Natural killer cell (primary cell): ENCODE measurements at regions not wholly inside any gene's neighbourhood (a gene's known extent, or its start where the extent isn't known, plus 50 kb on each side); places are given as distances from the start of the nearest gene placed in this dataset.

Experiments used
- ATAC-seq, 3 donors: fragments of 150-1000 bp in 2 of 3; fragments of 200-7000 bp in 1 of 3; cut with Tn5 transposase; 1 replicate in 1 of 3; 2 replicates in 2 of 3; pipeline ENCODE4 v1.10.0; 2021; ENCODE audit warnings: mild to moderate bottlenecking in 2 of 3, moderate library complexity in 2 of 3
- DNase-seq, 2 donors: peaks; one replicate each; pipeline versions ENCODE4 v3.0.0 to v3.0.0-alpha.2; 2013 to 2021; ENCODE audit warnings: mixed read lengths in 1 of 2
- H3K27ac ChIP-seq: one replicate; pipeline ENCODE4 v1.5.1; 2013; ENCODE audit warnings: mild to moderate bottlenecking, low read length
- H3K27me3 ChIP-seq: one replicate; pipeline ENCODE4 v1.6.1; 2013; ENCODE audit warnings: low read length; ENCODE audit not compliant: control insufficient read depth, insufficient read depth
- H3K36me3 ChIP-seq: one replicate; pipeline ENCODE4 v1.6.1; 2013; ENCODE audit warnings: low read length; ENCODE audit not compliant: control insufficient read depth, insufficient read depth
- H3K4me1 ChIP-seq: one replicate; pipeline ENCODE4 v1.6.1; 2013; ENCODE audit warnings: low read length; ENCODE audit not compliant: control insufficient read depth, insufficient read depth
- H3K4me3 ChIP-seq: one replicate; pipeline ENCODE4 v1.5.1; 2013; ENCODE audit warnings: low read length
- H3K9me3 ChIP-seq: one replicate; pipeline ENCODE4 v1.6.1; 2013; ENCODE audit warnings: low read length; ENCODE audit not compliant: control insufficient read depth, insufficient read depth
- H3K27ac Mint-ChIP-seq, 2 donors: one replicate each; pipeline ENCODE4 v1.8.0; 2022; ENCODE audit warnings: mild to moderate bottlenecking in 2 of 2, mixed read lengths in 2 of 2, moderate library complexity in 1 of 2
- H3K27me3 Mint-ChIP-seq, 2 donors: one replicate each; pipeline ENCODE4 v1.8.0; 2022; ENCODE audit warnings: low read depth in 2 of 2, mixed read lengths in 2 of 2
- H3K36me3 Mint-ChIP-seq: one replicate; pipeline ENCODE4 v1.8.0; 2022; ENCODE audit warnings: mixed read lengths
- H3K4me1 Mint-ChIP-seq, 2 donors: one replicate each; pipeline ENCODE4 v1.8.0; 2022; ENCODE audit warnings: mixed read lengths in 2 of 2
- H3K4me3 Mint-ChIP-seq: one replicate; pipeline ENCODE4 v1.8.0; 2022; ENCODE audit warnings: mild to moderate bottlenecking, moderate library complexity, mixed read lengths
- H3K9me3 Mint-ChIP-seq, 2 donors: one replicate each; pipeline ENCODE4 v1.8.0; 2022; ENCODE audit warnings: mixed read lengths in 2 of 2
- WGBS: methylation state at CpG from one replicate; pipeline ENCODE4 v1.1.7; 2013; ENCODE audit warnings: missing lambda C conversion rate; ENCODE audit not compliant: insufficient coverage; 5-methylcytosine and 5-hydroxymethylcytosine counted together
- intact Hi-C: fragments of 100-400 bp; cut with micrococcal nuclease; formaldehyde crosslinking; loops from one replicate; pipeline ENCODE4 v1.14.2; 2022
- TF ChIP-seq, protein P1 (sequence below): fragments of 200-600 bp; IDR thresholded peaks from one replicate; pipeline ENCODE4 v1.8.0; 2022; ENCODE audit warnings: antibody characterized with exemption

DNA sequence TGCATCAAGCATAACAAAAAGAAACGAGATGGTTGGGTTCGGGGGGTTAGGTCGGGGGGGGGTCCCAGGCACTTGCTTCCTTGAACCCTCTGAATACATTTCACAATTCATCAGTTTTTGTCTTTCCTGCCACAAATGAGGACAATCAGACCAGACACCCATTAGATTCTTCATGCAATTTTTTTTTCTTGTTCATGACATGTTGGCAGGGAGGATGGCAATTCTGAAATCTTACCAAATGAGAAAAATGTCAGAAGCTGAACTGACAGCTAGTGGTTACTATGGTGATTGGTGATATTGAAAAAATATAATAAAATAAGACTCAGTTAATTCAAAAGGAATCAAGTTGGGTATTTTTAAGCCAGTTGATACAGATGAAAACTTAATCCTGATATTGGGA is 419.5 kb upstream of the PSMD7 start:
- no peaks in the 10 kb centered on the region for H3K4me1 Mint-ChIP-seq

DNA sequence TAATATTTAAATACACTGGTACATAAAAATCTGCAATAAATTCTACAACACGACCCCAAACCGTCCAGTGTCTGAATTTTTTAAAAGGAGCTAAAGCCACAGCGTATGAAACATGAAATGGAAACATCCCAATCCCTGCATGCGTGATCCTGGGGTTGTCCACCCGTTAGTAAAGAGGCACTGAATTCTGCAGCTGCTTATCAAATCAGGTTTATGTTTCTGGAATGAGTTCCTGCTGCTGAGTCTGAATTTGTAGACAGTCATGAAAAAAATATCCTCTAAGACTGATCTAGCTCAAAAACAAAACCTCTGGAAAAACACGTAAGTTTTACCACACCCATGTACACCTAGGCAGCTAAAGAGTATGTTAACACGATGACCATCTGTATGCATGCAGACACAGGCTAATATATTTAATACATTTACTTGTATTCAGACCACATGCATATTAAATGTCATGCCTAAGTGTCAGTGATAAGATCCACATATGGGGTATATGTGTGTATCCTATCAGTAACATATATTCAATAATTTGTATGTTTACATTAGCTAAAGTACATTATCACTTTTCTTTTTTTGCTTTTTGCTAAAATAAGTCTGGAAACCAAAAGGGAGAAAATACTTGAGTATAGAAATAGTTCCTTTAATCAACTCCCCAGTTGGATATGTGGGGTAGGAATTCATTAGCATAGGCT is 420.5 kb upstream of the PSMD7 start:
- intact Hi-C loops: no loop called here
- H3K27me3 Mint-ChIP-seq: peaks cover 5 to 8% of the 10 kb centered on the region in 2 donors
- DNase-seq (no peak), ATAC-seq (no peak)
- H3K27ac Mint-ChIP-seq: no peak overlapping the region
- no peaks in the 10 kb centered on the region for H3K9me3 ChIP-seq
- H3K4me3 ChIP-seq: no peak overlapping the region
- WGBS: 73% methylated on average over 7 of the region's 7 CpGs
- no peaks in the 10 kb centered on the region for H3K36me3 Mint-ChIP-seq
- H3K4me3 Mint-ChIP-seq: no peak overlapping the region
- no peaks in the 10 kb centered on the region for H3K9me3 Mint-ChIP-seq
- H3K27me3 ChIP-seq: no peaks in the 10 kb centered on the region
- H3K27ac ChIP-seq: no peak overlapping the region
- TF ChIP-seq, protein P1, sequence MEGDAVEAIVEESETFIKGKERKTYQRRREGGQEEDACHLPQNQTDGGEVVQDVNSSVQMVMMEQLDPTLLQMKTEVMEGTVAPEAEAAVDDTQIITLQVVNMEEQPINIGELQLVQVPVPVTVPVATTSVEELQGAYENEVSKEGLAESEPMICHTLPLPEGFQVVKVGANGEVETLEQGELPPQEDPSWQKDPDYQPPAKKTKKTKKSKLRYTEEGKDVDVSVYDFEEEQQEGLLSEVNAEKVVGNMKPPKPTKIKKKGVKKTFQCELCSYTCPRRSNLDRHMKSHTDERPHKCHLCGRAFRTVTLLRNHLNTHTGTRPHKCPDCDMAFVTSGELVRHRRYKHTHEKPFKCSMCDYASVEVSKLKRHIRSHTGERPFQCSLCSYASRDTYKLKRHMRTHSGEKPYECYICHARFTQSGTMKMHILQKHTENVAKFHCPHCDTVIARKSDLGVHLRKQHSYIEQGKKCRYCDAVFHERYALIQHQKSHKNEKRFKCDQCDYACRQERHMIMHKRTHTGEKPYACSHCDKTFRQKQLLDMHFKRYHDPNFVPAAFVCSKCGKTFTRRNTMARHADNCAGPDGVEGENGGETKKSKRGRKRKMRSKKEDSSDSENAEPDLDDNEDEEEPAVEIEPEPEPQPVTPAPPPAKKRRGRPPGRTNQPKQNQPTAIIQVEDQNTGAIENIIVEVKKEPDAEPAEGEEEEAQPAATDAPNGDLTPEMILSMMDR: no peak
- H3K36me3 ChIP-seq: no peaks in the 10 kb centered on the region
- no peaks in the 10 kb centered on the region for H3K4me1 ChIP-seq
- H3K4me1 Mint-ChIP-seq: no peaks in the 10 kb centered on the region

More for the DNA sequence above, 419.5 kb upstream of the PSMD7 start:
- Mint-ChIP-seq H3K27ac (no peak overlapping the region), H3K4me3 (no peak overlapping the region), H3K27me3 (peaks cover 5 to 8% of the 10 kb centered on the region in 2 donors), H3K9me3 (no peaks in the 10 kb centered on the region), H3K36me3 (no peaks in the 10 kb centered on the region)
- H3K27me3 ChIP-seq: no peaks in the 10 kb centered on the region
- no peak overlapping the region for H3K27ac ChIP-seq
- DNase-seq: no peak
- WGBS: no CpG with 5 or more reads among the region's 3 CpGs
- H3K36me3 ChIP-seq: no peaks in the 10 kb centered on the region
- ATAC-seq: no peak
- TF ChIP-seq, protein P1: no peak
- no peak overlapping the region for H3K4me3 ChIP-seq
- H3K9me3 ChIP-seq: no peaks in the 10 kb centered on the region
- intact Hi-C loops: no loop called here
- no peaks in the 10 kb centered on the region for H3K4me1 ChIP-seq

DNA sequence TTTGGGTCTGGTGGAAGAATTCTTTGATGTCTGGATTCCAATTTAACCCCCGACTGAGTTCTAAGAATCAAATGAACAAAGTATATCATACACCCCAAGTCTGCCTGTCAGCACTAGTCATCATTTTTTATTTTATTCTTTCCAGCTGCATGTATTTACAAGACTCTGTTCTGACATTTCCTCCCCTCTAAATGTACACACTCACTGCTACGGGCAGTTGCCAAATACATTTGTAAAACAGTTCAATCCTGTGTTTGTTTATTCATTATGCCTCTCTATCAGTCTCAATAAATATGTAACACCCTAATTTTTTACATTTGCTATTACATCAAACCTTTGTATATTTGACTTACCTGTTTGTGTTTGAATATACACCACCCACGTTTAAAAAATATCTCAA is 422.3 kb upstream of the PSMD7 start:
- H3K27me3 Mint-ChIP-seq: peaks cover 2 to 5% of the 10 kb centered on the region in 2 donors
- DNase-seq (no peak), ATAC-seq (no peak)
- no peaks in the 10 kb centered on the region for H3K4me1 ChIP-seq
- H3K4me3 ChIP-seq: no peak overlapping the region
- no peak overlapping the region for H3K4me3 Mint-ChIP-seq
- H3K9me3 Mint-ChIP-seq: no peaks in the 10 kb centered on the region
- no peak overlapping the region for H3K27ac Mint-ChIP-seq
- intact Hi-C loops: no loop called here
- no peaks in the 10 kb centered on the region for H3K4me1 Mint-ChIP-seq
- H3K27ac ChIP-seq: no peak overlapping the region
- 62% methylated on average over 1 of the region's 3 CpGs for WGBS
- TF ChIP-seq, protein P1: no peak
- H3K27me3 ChIP-seq: no peaks in the 10 kb centered on the region
- no peaks in the 10 kb centered on the region for H3K9me3 ChIP-seq
- no peaks in the 10 kb centered on the region for H3K36me3 Mint-ChIP-seq
- no peaks in the 10 kb centered on the region for H3K36me3 ChIP-seq

DNA sequence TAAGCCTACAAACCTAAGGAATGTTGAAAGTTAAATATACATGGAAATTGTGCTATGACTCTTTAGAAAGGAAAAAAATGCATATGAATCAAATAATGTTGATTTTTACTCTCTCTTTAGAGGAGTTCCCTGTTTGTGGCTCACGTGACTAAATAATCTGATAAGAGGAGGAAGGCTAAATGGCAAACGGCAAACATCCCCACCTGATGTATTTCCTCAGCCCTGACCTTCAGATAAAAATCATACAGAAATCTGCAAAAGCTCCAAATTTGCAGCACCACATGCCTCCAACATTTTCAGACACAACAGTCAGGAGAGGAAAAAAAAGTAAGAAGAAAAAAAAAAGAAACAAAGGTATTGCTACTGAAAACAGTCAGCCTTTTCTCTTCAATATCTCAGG is 423.0 kb upstream of the PSMD7 start:
- WGBS: no CpG with 5 or more reads among the region's 2 CpGs
- intact Hi-C loops: no loop called here
- H3K27ac Mint-ChIP-seq: no peak overlapping the region

More for the DNA sequence above, 423.0 kb upstream of the PSMD7 start:
- TF ChIP-seq, protein P1: no peak
- Mint-ChIP-seq H3K4me1 (no peaks in the 10 kb centered on the region), H3K9me3 (no peaks in the 10 kb centered on the region), H3K36me3 (no peaks in the 10 kb centered on the region), H3K27me3 (peaks cover 0 to 5% of the 10 kb centered on the region in 2 donors), H3K4me3 (no peak overlapping the region)
- ATAC-seq: no peak
- no peak for DNase-seq
- H3K27me3 ChIP-seq: no peaks in the 10 kb centered on the region
- H3K4me1 ChIP-seq: no peaks in the 10 kb centered on the region
- H3K9me3 ChIP-seq: no peaks in the 10 kb centered on the region
- H3K4me3 ChIP-seq: no peak overlapping the region
- no peak overlapping the region for H3K27ac ChIP-seq
- no peaks in the 10 kb centered on the region for H3K36me3 ChIP-seq
